HEK293 (cell line): ENCODE measurements at regions not wholly inside any gene's neighbourhood (a gene's known extent, or its start where the extent isn't known, plus 50 kb on each side); places are given as distances from the start of the nearest gene placed in this dataset.

Experiments used
- CTCF ChIA-PET: fragments of 350-600 bp; formaldehyde crosslinking; extraction: SDS; loops from one replicate; lab custom pipeline; 2021; ENCODE audit warnings: antibody characterized with exemption; lab: Yijun Ruan, JAX
- POLR2A ChIA-PET: fragments of 300-600 bp; formaldehyde crosslinking; extraction: SDS; loops from one replicate; lab custom pipeline; 2020; ENCODE audit warnings: antibody characterized with exemption, inconsistent platforms; lab: Yijun Ruan, JAX
- H3K27ac ChIP-seq: fragments of 200-500 bp; sonication (Bioruptor generic); 2 replicates; pipeline ENCODE4 v1.5.1; 2014; ENCODE audit warnings: low read depth, low read length, control low read depth, inconsistent platforms; ENCODE audit errors: extremely low read depth
- H3K36me3 ChIP-seq, 2 experiments: fragments of 200-500 bp in 1 of 2; sonication (Bioruptor generic) in 1 of 2; 1 replicate in 1 of 2; 2 replicates in 1 of 2; pipeline ENCODE4 v1.5.1; 2014 to 2017; ENCODE audit warnings: inconsistent platforms in 2 of 2, low read length in 2 of 2; ENCODE audit not compliant: control insufficient read depth in 2 of 2, insufficient read depth in 1 of 2
- H3K4me1 ChIP-seq: fragments of 200-500 bp; sonication (Bioruptor generic); 2 replicates; pipeline ENCODE4 v1.5.1; 2014; ENCODE audit warnings: mild to moderate bottlenecking, low read length, inconsistent platforms; ENCODE audit not compliant: control insufficient read depth, insufficient read depth
- H3K4me3 ChIP-seq: 2 replicates; pipeline ENCODE4 v1.5.1; 2011; ENCODE audit warnings: low read depth, mild to moderate bottlenecking, control low read depth, low read length, moderate library complexity
- H3K9me3 ChIP-seq: fragments of 200-500 bp; sonication (Bioruptor generic); 2 replicates; pipeline ENCODE4 v1.5.1; 2014; ENCODE audit warnings: low read depth, low read length, inconsistent platforms; ENCODE audit not compliant: control insufficient read depth, insufficient read depth
- EGR2 ChIP-seq: fragments of 450-650 bp; formaldehyde crosslinking; IDR thresholded peaks from 2 replicates; pipeline ENCODE4 v1.5.1; 2016; ENCODE audit warnings: low read depth, missing biosample characterization, missing genetic modification characterization
- ELK4 ChIP-seq: IDR thresholded peaks from 2 replicates; pipeline ENCODE4 v1.6.1; 2011; ENCODE audit warnings: mild to moderate bottlenecking, low read depth, low read length, borderline replicate concordance
- GLIS2 ChIP-seq: fragments of 450-650 bp; formaldehyde crosslinking; IDR thresholded peaks from 2 replicates; pipeline ENCODE4 v1.5.1; 2016; ENCODE audit warnings: missing biosample characterization, missing genetic modification characterization
- HOXC10 ChIP-seq: sonication (generic); formaldehyde crosslinking; IDR thresholded peaks from 2 replicates; pipeline ENCODE4 v1.8.1; 2023; ENCODE audit warnings: mild to moderate bottlenecking, missing genetic modification reagents
- IKZF3 ChIP-seq: fragments of 450-650 bp; IDR thresholded peaks from 2 replicates; pipeline ENCODE4 v1.5.0; 2018; ENCODE audit warnings: missing biosample characterization, mild to moderate bottlenecking, missing genetic modification characterization, moderate library complexity
- KLF10 ChIP-seq: fragments of 450-650 bp; IDR thresholded peaks from 2 replicates; pipeline ENCODE4 v1.5.1; 2018; ENCODE audit warnings: missing biosample characterization, mild to moderate bottlenecking, missing genetic modification characterization
- PATZ1 ChIP-seq: fragments of 450-650 bp; formaldehyde crosslinking; IDR thresholded peaks from 2 replicates; pipeline ENCODE4 v1.5.1; 2016; ENCODE audit warnings: missing biosample characterization, missing genetic modification characterization
- REPIN1 ChIP-seq: fragments of 450-650 bp; formaldehyde crosslinking; IDR thresholded peaks from 2 replicates; pipeline ENCODE4 v1.5.1; 2017; ENCODE audit warnings: missing biosample characterization, missing genetic modification characterization, low read depth
- SP3 ChIP-seq: fragments of 450-650 bp; formaldehyde crosslinking; IDR thresholded peaks from 2 replicates; pipeline ENCODE4 v1.5.1; 2016; ENCODE audit warnings: missing biosample characterization, missing genetic modification characterization
- YY1 ChIP-seq: fragments of 450-650 bp; formaldehyde crosslinking; IDR thresholded peaks from 2 replicates; pipeline ENCODE4 v1.5.1; 2018; ENCODE audit warnings: missing biosample characterization, missing genetic modification characterization
- ZBTB17 ChIP-seq: fragments of 450-650 bp; formaldehyde crosslinking; IDR thresholded peaks from 2 replicates; pipeline ENCODE4 v1.5.1; 2016; ENCODE audit warnings: missing biosample characterization, missing genetic modification characterization
- ZBTB26 ChIP-seq: fragments of 450-650 bp; formaldehyde crosslinking; optimal IDR thresholded peaks from 2 replicates; pipeline ENCODE3; 2016; ENCODE audit warnings: missing biosample characterization, mild to moderate bottlenecking, missing genetic modification characterization
- ZNF23 ChIP-seq: fragments of 450-650 bp; formaldehyde crosslinking; IDR thresholded peaks from 2 replicates; pipeline ENCODE4 v1.5.1; 2016; ENCODE audit warnings: missing biosample characterization, missing genetic modification characterization, borderline replicate concordance
- ZNF354C ChIP-seq: fragments of 450-650 bp; formaldehyde crosslinking; IDR thresholded peaks from 2 replicates; pipeline ENCODE4 v1.5.1; 2016; ENCODE audit warnings: missing biosample characterization, missing genetic modification characterization, low read depth, borderline replicate concordance
- ZNF37A ChIP-seq: fragments of 450-650 bp; IDR thresholded peaks from 2 replicates; pipeline ENCODE4 v1.5.1; 2018; ENCODE audit warnings: missing biosample characterization, missing genetic modification characterization
- ZNF394 ChIP-seq: fragments of 450-650 bp; formaldehyde crosslinking; IDR thresholded peaks from 2 replicates; pipeline ENCODE4 v1.5.1; 2016; ENCODE audit warnings: missing biosample characterization, missing genetic modification characterization, mild to moderate bottlenecking, moderate library complexity, borderline replicate concordance
- ZNF398 ChIP-seq: fragments of 450-650 bp; formaldehyde crosslinking; IDR thresholded peaks from 2 replicates; pipeline ENCODE4 v1.5.1; 2017; ENCODE audit warnings: missing biosample characterization, missing genetic modification characterization
- ZNF416 ChIP-seq: fragments of 450-650 bp; formaldehyde crosslinking; IDR thresholded peaks from 2 replicates; pipeline ENCODE4 v1.5.1; 2016; ENCODE audit warnings: missing biosample characterization, missing genetic modification characterization
- ZNF473 ChIP-seq: fragments of 450-650 bp; formaldehyde crosslinking; IDR thresholded peaks from 2 replicates; pipeline ENCODE4 v1.5.1; 2017; ENCODE audit warnings: missing biosample characterization, missing genetic modification characterization
- ZNF518A ChIP-seq: fragments of 450-650 bp; formaldehyde crosslinking; conservative IDR thresholded peaks from 2 replicates; pipeline ENCODE4 v1.5.1; 2016; ENCODE audit warnings: low read depth, missing biosample characterization, missing genetic modification characterization
- ZNF529 ChIP-seq: fragments of 450-650 bp; formaldehyde crosslinking; IDR thresholded peaks from 2 replicates; pipeline ENCODE4 v1.5.1; 2017; ENCODE audit warnings: missing genetic modification characterization, missing biosample characterization; ENCODE audit not compliant: insufficient replicate concordance
- ZNF544 ChIP-seq: fragments of 450-650 bp; formaldehyde crosslinking; IDR thresholded peaks from 2 replicates; pipeline ENCODE4 v1.5.0; 2017; ENCODE audit warnings: missing biosample characterization, missing genetic modification characterization
- ZNF549 ChIP-seq: fragments of 450-650 bp; IDR thresholded peaks from 2 replicates; pipeline ENCODE4 v1.5.1; 2018; ENCODE audit warnings: missing biosample characterization, missing genetic modification characterization, mild to moderate bottlenecking, inconsistent platforms, moderate library complexity
- ZNF555 ChIP-seq: fragments of 450-650 bp; formaldehyde crosslinking; conservative IDR thresholded peaks from 2 replicates; pipeline ENCODE4 v1.5.1; 2017; ENCODE audit warnings: missing biosample characterization, mild to moderate bottlenecking, missing genetic modification characterization, inconsistent platforms
- ZNF701 ChIP-seq: fragments of 450-650 bp; formaldehyde crosslinking; IDR thresholded peaks from 2 replicates; pipeline ENCODE4 v1.5.1; 2016; ENCODE audit warnings: missing biosample characterization, missing genetic modification characterization
- ZSCAN18 ChIP-seq: fragments of 450-650 bp; formaldehyde crosslinking; IDR thresholded peaks from 2 replicates; pipeline ENCODE4 v1.5.1; 2016; ENCODE audit warnings: missing biosample characterization, missing genetic modification characterization

- ChIA-PET CTCF (no interaction called here), POLR2A (no interaction called here)
- H3K9me3 ChIP-seq = no peaks in the 10 kb centered on the region
- peak overlapping the region; percentile 28 for H3K4me3 ChIP-seq
- no peak overlapping the region for H3K27ac ChIP-seq
- no peaks in the 10 kb centered on the region for H3K4me1 ChIP-seq
- H3K36me3 ChIP-seq = no peaks in the 10 kb centered on the region
- TF ChIP-seq SP3 (tag by site-specific recombination) = peak; percentile 36
- TF ChIP-seq ZBTB26 (tag by site-specific recombination) = peak; percentile 21
- no peak for TF ChIP-seq ZNF544 (tag by site-specific recombination)
- no peak for TF ChIP-seq ZNF473
- TF ChIP-seq ZSCAN18 (tag by site-specific recombination) = no peak
- peak; percentile 84 for TF ChIP-seq GLIS2 (tag by site-specific recombination)
- TF ChIP-seq ZNF37A (tag by site-specific recombination) = no peak
- TF ChIP-seq ZNF518A = no peak
- no peak for TF ChIP-seq ZNF529 (tag by site-specific recombination)
- TF ChIP-seq ZNF549 (tag by site-specific recombination) = no peak
- TF ChIP-seq KLF10 (tag by site-specific recombination) = no peak
- TF ChIP-seq ZNF555 = no peak
- TF ChIP-seq ZBTB17 (tag by site-specific recombination) = peak; percentile 61
- TF ChIP-seq ZNF354C (tag by site-specific recombination) = no peak
- TF ChIP-seq IKZF3 = no peak
- no peak for TF ChIP-seq HOXC10 (CRISPR knock-in tag)
- TF ChIP-seq ZNF416 (tag by site-specific recombination) = no peak
- TF ChIP-seq YY1 = no peak
- TF ChIP-seq PATZ1 = peak; percentile 18
- TF ChIP-seq ZNF398 = no peak
- no peak for TF ChIP-seq ZNF701 (tag by site-specific recombination)
- no peak for TF ChIP-seq REPIN1
- no peak for TF ChIP-seq ZNF23 (tag by site-specific recombination)
- no peak for TF ChIP-seq ELK4
- no peak for TF ChIP-seq EGR2 (tag by site-specific recombination)
- TF ChIP-seq ZNF394 = no peak
Observed at GRCh38 chr4:3871181-3871852, 105.1 kb downstream of the ADRA2C start.
